B cell (primary cell): ENCODE measurements at regions not wholly inside any gene's neighbourhood (a gene's known extent, or its start where the extent isn't known, plus 50 kb on each side); places are given as distances from the start of the nearest gene placed in this dataset.

Experiments
- EZH2 ChIP-seq: IDR thresholded peaks from 2 replicates; pipeline ENCODE4 v1.6.1; 2012; ENCODE audit warnings: borderline replicate concordance, low read depth, mild to moderate bottlenecking, moderate library complexity, low read length; ENCODE audit not compliant: insufficient read depth, poor library complexity, severe bottlenecking
- TF ChIP-seq, protein P1 (sequence below): fragments of 200-600 bp; IDR thresholded peaks from one replicate; pipeline ENCODE4 v1.8.0; 2022; ENCODE audit warnings: antibody characterized with exemption, mild to moderate bottlenecking

DNA sequence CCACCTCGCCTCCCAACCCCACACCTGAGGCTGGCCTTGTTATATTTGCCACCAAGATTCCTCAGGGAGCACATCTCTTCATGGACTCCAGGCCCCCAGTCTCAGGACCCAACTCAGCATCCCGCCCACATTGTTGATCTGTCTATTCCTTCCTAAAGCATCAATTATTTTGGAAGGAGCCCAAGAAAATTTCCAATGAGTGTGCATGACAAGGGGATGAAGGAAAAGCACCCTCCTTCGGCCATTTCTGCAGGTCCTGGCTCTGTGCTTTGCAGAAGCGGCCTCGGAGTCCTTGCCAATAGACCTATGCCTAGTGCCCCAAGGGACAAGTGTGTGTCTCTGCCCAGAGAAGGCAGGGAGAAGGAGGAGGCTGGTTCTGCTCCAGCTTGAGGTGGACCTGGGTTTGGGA lies 273.2 kb downstream of the GADD45G start:
- TF ChIP-seq, protein P1, sequence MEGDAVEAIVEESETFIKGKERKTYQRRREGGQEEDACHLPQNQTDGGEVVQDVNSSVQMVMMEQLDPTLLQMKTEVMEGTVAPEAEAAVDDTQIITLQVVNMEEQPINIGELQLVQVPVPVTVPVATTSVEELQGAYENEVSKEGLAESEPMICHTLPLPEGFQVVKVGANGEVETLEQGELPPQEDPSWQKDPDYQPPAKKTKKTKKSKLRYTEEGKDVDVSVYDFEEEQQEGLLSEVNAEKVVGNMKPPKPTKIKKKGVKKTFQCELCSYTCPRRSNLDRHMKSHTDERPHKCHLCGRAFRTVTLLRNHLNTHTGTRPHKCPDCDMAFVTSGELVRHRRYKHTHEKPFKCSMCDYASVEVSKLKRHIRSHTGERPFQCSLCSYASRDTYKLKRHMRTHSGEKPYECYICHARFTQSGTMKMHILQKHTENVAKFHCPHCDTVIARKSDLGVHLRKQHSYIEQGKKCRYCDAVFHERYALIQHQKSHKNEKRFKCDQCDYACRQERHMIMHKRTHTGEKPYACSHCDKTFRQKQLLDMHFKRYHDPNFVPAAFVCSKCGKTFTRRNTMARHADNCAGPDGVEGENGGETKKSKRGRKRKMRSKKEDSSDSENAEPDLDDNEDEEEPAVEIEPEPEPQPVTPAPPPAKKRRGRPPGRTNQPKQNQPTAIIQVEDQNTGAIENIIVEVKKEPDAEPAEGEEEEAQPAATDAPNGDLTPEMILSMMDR: no peak
- no peak for TF ChIP-seq EZH2
